ENCODE measurements at regions not wholly inside any gene's neighbourhood (a gene's known extent, or its start where the extent isn't known, plus 50 kb on each side); places are given as distances from the start of the nearest gene placed in this dataset.

DNA sequence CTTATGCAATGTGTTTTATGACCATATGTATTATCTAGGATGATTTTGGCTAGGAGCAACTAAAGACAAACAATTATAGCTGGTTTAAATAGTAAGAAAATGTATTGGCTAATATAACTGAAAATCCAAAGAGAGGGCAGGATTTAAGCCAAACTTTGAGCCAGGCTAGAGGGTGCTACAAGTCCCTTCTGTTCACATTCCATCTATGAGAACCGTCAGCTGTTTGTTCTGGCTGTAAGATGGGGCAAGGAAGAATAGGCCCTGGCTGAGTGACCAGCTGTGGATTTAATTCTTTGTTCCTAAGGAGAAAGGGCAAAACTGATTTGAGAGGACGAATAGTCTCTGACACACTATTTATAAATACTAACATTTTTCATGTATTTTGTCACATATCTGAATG lies 79.2 kb upstream of the UGT8 start:
- TF ChIP-seq CTCF (IDR thresholded peaks at IDR 0.05) (no peak), POLR2A (IDR thresholded peaks at IDR 0.05) (no peak)
